ENCODE measurements at regions not wholly inside any gene's neighbourhood (a gene's known extent, or its start where the extent isn't known, plus 50 kb on each side); places are given as distances from the start of the nearest gene placed in this dataset.

- no peak for TF ChIP-seq YY1 (IDR thresholded peaks at IDR 0.05; ENCODE audit: insufficient read depth, insufficient read length)
- no peak for TF ChIP-seq ZNF274 (IDR thresholded peaks at IDR 0.05; ENCODE audit: low read depth, low read length)
- no peak for TF ChIP-seq SUZ12 (IDR thresholded peaks at IDR 0.05; ENCODE audit: extremely low read depth, insufficient read depth, insufficient read length)
- H3K4me1 ChIP-seq (ENCODE audit: insufficient read depth, insufficient read length): peaks cover 6% of the 10 kb centered on the region
- H3K9me3 ChIP-seq (ENCODE audit: insufficient read depth, low read length): peaks cover 5% of the 10 kb centered on the region; the same call in 1 of the 2 replicates
Observed at GRCh38 chr12:115762936-115763335, 514.6 kb downstream of the MED13L start.

GRCh38 chr12:115761784-115762183 is 515.7 kb downstream of the MED13L start:
- H3K36me3 ChIP-seq (ENCODE audit: insufficient read depth, insufficient read length, low read length): no peaks in the 10 kb centered on the region
- TF ChIP-seq SUZ12 (IDR thresholded peaks at IDR 0.05; ENCODE audit: extremely low read depth, insufficient read depth, insufficient read length) (no peak), YY1 (IDR thresholded peaks at IDR 0.05; ENCODE audit: insufficient read depth, insufficient read length) (no peak), ZNF274 (IDR thresholded peaks at IDR 0.05; ENCODE audit: low read depth, low read length) (no peak)
- H3K27me3 ChIP-seq (ENCODE audit: insufficient read depth, insufficient read length): no peaks in the 10 kb centered on the region
- H3K9me3 ChIP-seq (ENCODE audit: insufficient read depth, low read length): no peaks in the 10 kb centered on the region
- no peak overlapping the region for H3K9ac ChIP-seq (ENCODE audit: insufficient read length, low read depth)
- no peak for DNase-seq (ENCODE audit: low read depth, low spot score)
- H3K4me1 ChIP-seq (ENCODE audit: insufficient read depth, insufficient read length): peaks cover 6% of the 10 kb centered on the region
- H3K4me3 ChIP-seq (ENCODE audit: insufficient read length, low read depth): no peak overlapping the region

More at GRCh38 chr12:115762936-115763335, 514.6 kb downstream of the MED13L start:
- H3K36me3 ChIP-seq (ENCODE audit: insufficient read depth, insufficient read length, low read length): no peaks in the 10 kb centered on the region
- no peak overlapping the region for H3K4me3 ChIP-seq (ENCODE audit: insufficient read length, low read depth)
- no peaks in the 10 kb centered on the region for H3K27me3 ChIP-seq (ENCODE audit: insufficient read depth, insufficient read length)
- no peak overlapping the region for H3K9ac ChIP-seq (ENCODE audit: insufficient read length, low read depth)
- DNase-seq (ENCODE audit: low read depth, low spot score): no peak

- no peaks in the 10 kb centered on the region for H3K9me3 ChIP-seq (ENCODE audit: insufficient read depth, low read length)
- H3K9ac ChIP-seq (ENCODE audit: insufficient read length, low read depth): no peak overlapping the region
- H3K4me3 ChIP-seq (ENCODE audit: insufficient read length, low read depth): no peak overlapping the region
- H3K4me1 ChIP-seq (ENCODE audit: insufficient read depth, insufficient read length): peaks cover 6% of the 10 kb centered on the region
- no peaks in the 10 kb centered on the region for H3K36me3 ChIP-seq (ENCODE audit: insufficient read depth, insufficient read length, low read length)
- DNase-seq (ENCODE audit: low read depth, low spot score): no peak
- H3K27me3 ChIP-seq (ENCODE audit: insufficient read depth, insufficient read length): no peaks in the 10 kb centered on the region
- TF ChIP-seq YY1 (IDR thresholded peaks at IDR 0.05; ENCODE audit: insufficient read depth, insufficient read length): no peak
- no peak for TF ChIP-seq ZNF274 (IDR thresholded peaks at IDR 0.05; ENCODE audit: low read depth, low read length)
- TF ChIP-seq SUZ12 (IDR thresholded peaks at IDR 0.05; ENCODE audit: extremely low read depth, insufficient read depth, insufficient read length): no peak
Observed at GRCh38 chr12:115760231-115760630, 517.3 kb downstream of the MED13L start.

- TF ChIP-seq YY1 (IDR thresholded peaks at IDR 0.05; ENCODE audit: insufficient read depth, insufficient read length): no peak
- TF ChIP-seq SUZ12 (IDR thresholded peaks at IDR 0.05; ENCODE audit: extremely low read depth, insufficient read depth, insufficient read length): no peak
- TF ChIP-seq ZNF274 (IDR thresholded peaks at IDR 0.05; ENCODE audit: low read depth, low read length): no peak
- no peak for DNase-seq (ENCODE audit: low read depth, low spot score)
- H3K27me3 ChIP-seq (ENCODE audit: insufficient read depth, insufficient read length): no peaks in the 10 kb centered on the region
Observed at GRCh38 chr12:115758877-115759620, 518.4 kb downstream of the MED13L start.

GRCh38 chr12:115758183-115758582 is 519.3 kb downstream of the MED13L start:
- Histone ChIP-seq H3K4me3 (ENCODE audit: insufficient read length, low read depth) (no peak overlapping the region), H3K27me3 (ENCODE audit: insufficient read depth, insufficient read length) (no peaks in the 10 kb centered on the region), H3K9me3 (ENCODE audit: insufficient read depth, low read length) (no peaks in the 10 kb centered on the region), H3K36me3 (ENCODE audit: insufficient read depth, insufficient read length, low read length) (no peaks in the 10 kb centered on the region), H3K4me1 (ENCODE audit: insufficient read depth, insufficient read length) (peaks cover 3% of the 10 kb centered on the region), H3K9ac (ENCODE audit: insufficient read length, low read depth) (no peak overlapping the region)
- DNase-seq (ENCODE audit: low read depth, low spot score): no peak
- TF ChIP-seq SUZ12 (IDR thresholded peaks at IDR 0.05; ENCODE audit: extremely low read depth, insufficient read depth, insufficient read length) (no peak), ZNF274 (IDR thresholded peaks at IDR 0.05; ENCODE audit: low read depth, low read length) (no peak), YY1 (IDR thresholded peaks at IDR 0.05; ENCODE audit: insufficient read depth, insufficient read length) (no peak)

More at GRCh38 chr12:115758877-115759620, 518.4 kb downstream of the MED13L start:
- Histone ChIP-seq H3K9ac (ENCODE audit: insufficient read length, low read depth) (no peak overlapping the region), H3K9me3 (ENCODE audit: insufficient read depth, low read length) (no peaks in the 10 kb centered on the region), H3K36me3 (ENCODE audit: insufficient read depth, insufficient read length, low read length) (no peaks in the 10 kb centered on the region), H3K4me3 (ENCODE audit: insufficient read length, low read depth) (no peak overlapping the region), H3K4me1 (ENCODE audit: insufficient read depth, insufficient read length) (peaks cover 6% of the 10 kb centered on the region)

- Histone ChIP-seq H3K4me1 (ENCODE audit: insufficient read depth, insufficient read length) (peaks cover 3% of the 10 kb centered on the region), H3K9ac (ENCODE audit: insufficient read length, low read depth) (no peak overlapping the region), H3K27me3 (ENCODE audit: insufficient read depth, insufficient read length) (no peaks in the 10 kb centered on the region), H3K9me3 (ENCODE audit: insufficient read depth, low read length) (no peaks in the 10 kb centered on the region), H3K4me3 (ENCODE audit: insufficient read length, low read depth) (no peak overlapping the region), H3K36me3 (ENCODE audit: insufficient read depth, insufficient read length, low read length) (no peaks in the 10 kb centered on the region)
- no peak for DNase-seq (ENCODE audit: low read depth, low spot score)
- TF ChIP-seq YY1 (IDR thresholded peaks at IDR 0.05; ENCODE audit: insufficient read depth, insufficient read length) (no peak), ZNF274 (IDR thresholded peaks at IDR 0.05; ENCODE audit: low read depth, low read length) (no peak), SUZ12 (IDR thresholded peaks at IDR 0.05; ENCODE audit: extremely low read depth, insufficient read depth, insufficient read length) (no peak)
Observed at GRCh38 chr12:115756804-115757203, 520.7 kb downstream of the MED13L start.

GRCh38 chr12:115756271-115756670 is 521.2 kb downstream of the MED13L start:
- no peak for TF ChIP-seq ZNF274 (IDR thresholded peaks at IDR 0.05; ENCODE audit: low read depth, low read length)
- TF ChIP-seq YY1 (IDR thresholded peaks at IDR 0.05; ENCODE audit: insufficient read depth, insufficient read length): no peak
- no peak for TF ChIP-seq SUZ12 (IDR thresholded peaks at IDR 0.05; ENCODE audit: extremely low read depth, insufficient read depth, insufficient read length)
- no peak for DNase-seq (ENCODE audit: low read depth, low spot score)
- Histone ChIP-seq H3K4me1 (ENCODE audit: insufficient read depth, insufficient read length) (peaks cover 3% of the 10 kb centered on the region), H3K27me3 (ENCODE audit: insufficient read depth, insufficient read length) (no peaks in the 10 kb centered on the region), H3K4me3 (ENCODE audit: insufficient read length, low read depth) (no peak overlapping the region), H3K9ac (ENCODE audit: insufficient read length, low read depth) (no peak overlapping the region), H3K9me3 (ENCODE audit: insufficient read depth, low read length) (no peaks in the 10 kb centered on the region), H3K36me3 (ENCODE audit: insufficient read depth, insufficient read length, low read length) (no peaks in the 10 kb centered on the region)

Measured in NT2/D1 (cell line).